HepG2 (cell line): ENCODE measurements at regions not wholly inside any gene's neighbourhood (a gene's known extent, or its start where the extent isn't known, plus 50 kb on each side); places are given as distances from the start of the nearest gene placed in this dataset.

ENCODE experiments used
- ATF7-NPFF ChIP-seq: sonication (generic); formaldehyde crosslinking; IDR thresholded peaks from 2 replicates; pipeline ENCODE4 v1.8.1; 2023; ENCODE audit warnings: mild to moderate bottlenecking, low read depth, missing genetic modification reagents, moderate library complexity
- BORCS8-MEF2B ChIP-seq: sonication (generic); formaldehyde crosslinking; IDR thresholded peaks from 2 replicates; pipeline ENCODE4 v1.8.0; 2022; ENCODE audit warnings: mild to moderate bottlenecking, missing genetic modification reagents
- CBX5 ChIP-seq: sonication (generic); formaldehyde crosslinking; IDR thresholded peaks from 2 replicates; pipeline ENCODE4 v1.4.0; 2020; ENCODE audit warnings: missing genetic modification reagents, borderline replicate concordance
- GATAD2A ChIP-seq: IDR thresholded peaks from 2 replicates; pipeline ENCODE4 v1.6.1; 2016
- HES4 ChIP-seq: sonication (generic); formaldehyde crosslinking; IDR thresholded peaks from 2 replicates; pipeline ENCODE4 v1.9.0; 2021; ENCODE audit warnings: mild to moderate bottlenecking, missing genetic modification reagents, borderline replicate concordance
- JUND ChIP-seq: sonication (generic); formaldehyde crosslinking; IDR thresholded peaks from 2 replicates; pipeline ENCODE4 v1.8.0; 2022; ENCODE audit warnings: mild to moderate bottlenecking, missing genetic modification reagents
- NR2F2 ChIP-seq: IDR thresholded peaks from 2 replicates; pipeline ENCODE4 v1.6.1; 2012; ENCODE audit warnings: low read depth, inconsistent platforms, borderline replicate concordance
- RBM39 ChIP-seq: fragments of 200-400 bp; formaldehyde crosslinking; IDR thresholded peaks from one replicate; pipeline ENCODE4 v1.6.1; 2018; ENCODE audit warnings: antibody characterized with exemption, mild to moderate bottlenecking, low read depth, low read length; ENCODE audit not compliant: poor library complexity, severe bottlenecking
- YEATS4 ChIP-seq: sonication (generic); formaldehyde crosslinking; IDR thresholded peaks from 2 replicates; pipeline ENCODE4 v1.4.0; 2020; ENCODE audit warnings: missing genetic modification reagents, borderline replicate concordance
- YY1 ChIP-seq: IDR thresholded peaks from 2 replicates; pipeline ENCODE4 v1.6.1; 2011; ENCODE audit warnings: low read length, low read depth, moderate library complexity, mild to moderate bottlenecking; ENCODE audit not compliant: insufficient read depth, insufficient replicate concordance
- ZBTB7B ChIP-seq: sonication (generic); formaldehyde crosslinking; IDR thresholded peaks from 2 replicates; pipeline ENCODE4 v1.4.0; 2020; ENCODE audit warnings: missing genetic modification reagents
- ZFY ChIP-seq: sonication (generic); formaldehyde crosslinking; IDR thresholded peaks from 2 replicates; pipeline ENCODE4 v1.4.0; 2020; ENCODE audit warnings: missing genetic modification reagents
- ZKSCAN1 ChIP-seq: fragments of 150-350 bp; IDR thresholded peaks from 2 replicates; pipeline ENCODE4 v1.6.1; 2014; ENCODE audit warnings: low read length
- ZNF350 ChIP-seq: sonication (generic); formaldehyde crosslinking; IDR thresholded peaks from 2 replicates; pipeline ENCODE4 v1.4.0; 2020; ENCODE audit warnings: mild to moderate bottlenecking, low read depth, missing genetic modification reagents, borderline replicate concordance
- ZNF619 ChIP-seq: sonication (generic); formaldehyde crosslinking; IDR thresholded peaks from 2 replicates; pipeline ENCODE4 v1.4.0; 2020; ENCODE audit warnings: mild to moderate bottlenecking, missing genetic modification reagents
- ZNF776 ChIP-seq: sonication (generic); formaldehyde crosslinking; IDR thresholded peaks from 2 replicates; pipeline ENCODE4 v1.4.0; 2020; ENCODE audit warnings: mild to moderate bottlenecking, missing genetic modification reagents
- ZNF891 ChIP-seq: sonication (generic); formaldehyde crosslinking; IDR thresholded peaks from 2 replicates; pipeline ENCODE4 v1.5.0; 2020; ENCODE audit warnings: mild to moderate bottlenecking, missing genetic modification reagents
- TF ChIP-seq, protein P1 (sequence below): sonication (generic); formaldehyde crosslinking; IDR thresholded peaks from 2 replicates; pipeline ENCODE4 v1.4.0; 2020; ENCODE audit warnings: missing genetic modification reagents, mild to moderate bottlenecking, borderline replicate concordance
- TF ChIP-seq, protein P2 (sequence below): sonication (generic); formaldehyde crosslinking; IDR thresholded peaks from 2 replicates; pipeline ENCODE4 v1.4.0; 2020; ENCODE audit warnings: missing genetic modification reagents
- TF ChIP-seq, protein P3 (sequence below): sonication (generic); formaldehyde crosslinking; IDR thresholded peaks from 2 replicates; pipeline ENCODE4 v1.8.1; 2022; ENCODE audit warnings: low read depth, mild to moderate bottlenecking, missing genetic modification reagents
- TF ChIP-seq, protein P4 (sequence below): IDR thresholded peaks from 2 replicates; pipeline ENCODE4 v1.6.1; 2016; ENCODE audit warnings: missing genetic modification reagents, missing compliant biosample characterization
- TF ChIP-seq, protein P5 (sequence below): sonication (generic); formaldehyde crosslinking; IDR thresholded peaks from 2 replicates; pipeline ENCODE4 v1.8.1; 2023; ENCODE audit warnings: mild to moderate bottlenecking, missing genetic modification reagents

DNA sequence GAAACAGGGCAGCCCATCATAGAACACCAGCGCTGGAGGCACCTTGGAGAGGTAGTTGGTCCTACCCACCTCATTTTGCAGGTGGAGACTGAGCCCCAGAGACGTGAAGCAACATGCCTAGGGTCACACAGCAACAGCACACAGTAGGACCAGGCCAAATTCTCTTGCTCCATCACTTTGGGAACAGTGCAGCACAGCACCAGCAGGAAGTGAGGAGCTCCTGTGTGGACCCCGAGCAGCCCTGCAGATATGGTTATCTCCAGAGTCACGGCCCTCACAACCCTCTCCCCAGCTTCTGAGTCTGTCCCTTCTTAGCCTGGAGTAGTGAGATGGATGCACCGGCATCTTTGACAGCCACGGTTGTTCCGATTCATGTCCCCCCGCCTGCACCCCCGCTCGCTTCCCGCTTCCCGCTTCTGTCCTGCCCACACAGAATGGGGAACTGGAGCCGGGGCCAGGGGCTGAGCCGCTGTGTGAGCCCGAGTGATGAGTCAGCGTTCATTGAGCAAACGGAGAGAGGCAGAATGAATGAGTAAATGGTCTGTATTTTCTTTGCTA, 72.6 kb upstream of the DUSP22 start (continued):
- TF ChIP-seq, protein P1, sequence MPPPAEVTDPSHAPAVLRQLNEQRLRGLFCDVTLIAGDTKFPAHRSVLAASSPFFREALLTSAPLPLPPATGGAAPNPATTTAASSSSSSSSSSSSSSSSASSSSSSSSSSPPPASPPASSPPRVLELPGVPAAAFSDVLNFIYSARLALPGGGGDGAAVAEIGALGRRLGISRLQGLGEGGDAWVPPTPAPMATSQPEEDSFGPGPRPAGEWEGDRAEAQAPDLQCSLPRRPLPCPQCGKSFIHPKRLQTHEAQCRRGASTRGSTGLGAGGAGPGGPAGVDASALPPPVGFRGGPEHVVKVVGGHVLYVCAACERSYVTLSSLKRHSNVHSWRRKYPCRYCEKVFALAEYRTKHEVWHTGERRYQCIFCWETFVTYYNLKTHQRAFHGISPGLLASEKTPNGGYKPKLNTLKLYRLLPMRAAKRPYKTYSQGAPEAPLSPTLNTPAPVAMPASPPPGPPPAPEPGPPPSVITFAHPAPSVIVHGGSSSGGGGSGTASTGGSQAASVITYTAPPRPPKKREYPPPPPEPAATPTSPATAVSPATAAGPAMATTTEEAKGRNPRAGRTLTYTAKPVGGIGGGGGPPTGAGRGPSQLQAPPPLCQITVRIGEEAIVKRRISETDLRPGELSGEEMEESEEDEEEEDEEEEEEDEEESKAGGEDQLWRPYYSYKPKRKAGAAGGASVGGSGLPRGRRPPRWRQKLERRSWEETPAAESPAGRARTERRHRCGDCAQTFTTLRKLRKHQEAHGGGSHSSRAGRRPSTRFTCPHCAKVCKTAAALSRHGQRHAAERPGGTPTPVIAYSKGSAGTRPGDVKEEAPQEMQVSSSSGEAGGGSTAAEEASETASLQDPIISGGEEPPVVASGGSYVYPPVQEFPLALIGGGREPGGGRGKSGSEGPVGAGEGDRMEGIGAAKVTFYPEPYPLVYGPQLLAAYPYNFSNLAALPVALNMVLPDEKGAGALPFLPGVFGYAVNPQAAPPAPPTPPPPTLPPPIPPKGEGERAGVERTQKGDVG (CRISPR knock-in tag), result peak; percentile 64; the same call in 1 of the 2 replicates
- TF ChIP-seq, protein P2, sequence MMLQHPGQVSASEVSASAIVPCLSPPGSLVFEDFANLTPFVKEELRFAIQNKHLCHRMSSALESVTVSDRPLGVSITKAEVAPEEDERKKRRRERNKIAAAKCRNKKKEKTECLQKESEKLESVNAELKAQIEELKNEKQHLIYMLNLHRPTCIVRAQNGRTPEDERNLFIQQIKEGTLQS, result peak; percentile 69; the same call in 1 of the 2 replicates
- no peak for TF ChIP-seq ZNF776 (CRISPR knock-in tag)
- peak; percentile 44; the same call in 1 of the 2 replicates for TF ChIP-seq BORCS8-MEF2B
- TF ChIP-seq ZNF619 (CRISPR knock-in tag), result 0 out of 2 replicates have a peak, but pooled peaks have one; percentile 55
- TF ChIP-seq CBX5 (CRISPR knock-in tag), result peak; percentile 44; the same call in 1 of the 2 replicates
- no peak for TF ChIP-seq NR2F2
- no peak; the same call in 1 of the 2 replicates for TF ChIP-seq GATAD2A (CRISPR knock-in tag)
- peak; percentile 68; the same call in 1 of the 2 replicates for TF ChIP-seq ZNF891 (CRISPR knock-in tag)
- TF ChIP-seq, protein P3, sequence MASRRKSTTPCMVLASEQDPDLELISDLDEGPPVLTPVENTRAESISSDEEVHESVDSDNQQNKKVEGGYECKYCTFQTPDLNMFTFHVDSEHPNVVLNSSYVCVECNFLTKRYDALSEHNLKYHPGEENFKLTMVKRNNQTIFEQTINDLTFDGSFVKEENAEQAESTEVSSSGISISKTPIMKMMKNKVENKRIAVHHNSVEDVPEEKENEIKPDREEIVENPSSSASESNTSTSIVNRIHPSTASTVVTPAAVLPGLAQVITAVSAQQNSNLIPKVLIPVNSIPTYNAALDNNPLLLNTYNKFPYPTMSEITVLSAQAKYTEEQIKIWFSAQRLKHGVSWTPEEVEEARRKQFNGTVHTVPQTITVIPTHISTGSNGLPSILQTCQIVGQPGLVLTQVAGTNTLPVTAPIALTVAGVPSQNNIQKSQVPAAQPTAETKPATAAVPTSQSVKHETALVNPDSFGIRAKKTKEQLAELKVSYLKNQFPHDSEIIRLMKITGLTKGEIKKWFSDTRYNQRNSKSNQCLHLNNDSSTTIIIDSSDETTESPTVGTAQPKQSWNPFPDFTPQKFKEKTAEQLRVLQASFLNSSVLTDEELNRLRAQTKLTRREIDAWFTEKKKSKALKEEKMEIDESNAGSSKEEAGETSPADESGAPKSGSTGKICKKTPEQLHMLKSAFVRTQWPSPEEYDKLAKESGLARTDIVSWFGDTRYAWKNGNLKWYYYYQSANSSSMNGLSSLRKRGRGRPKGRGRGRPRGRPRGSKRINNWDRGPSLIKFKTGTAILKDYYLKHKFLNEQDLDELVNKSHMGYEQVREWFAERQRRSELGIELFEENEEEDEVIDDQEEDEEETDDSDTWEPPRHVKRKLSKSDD (CRISPR knock-in tag), result peak; percentile 82; the same call in 1 of the 2 replicates
- peak; percentile 48; the same call in 1 of the 2 replicates for TF ChIP-seq JUND (CRISPR knock-in tag)
- TF ChIP-seq ZKSCAN1, result peak; percentile 95
- peak; percentile 34 for TF ChIP-seq RBM39
- peak; percentile 35; the same call in 1 of the 2 replicates for TF ChIP-seq ZFY (CRISPR knock-in tag)
- no peak for TF ChIP-seq ZNF350 (CRISPR knock-in tag)
- TF ChIP-seq, protein P4, sequence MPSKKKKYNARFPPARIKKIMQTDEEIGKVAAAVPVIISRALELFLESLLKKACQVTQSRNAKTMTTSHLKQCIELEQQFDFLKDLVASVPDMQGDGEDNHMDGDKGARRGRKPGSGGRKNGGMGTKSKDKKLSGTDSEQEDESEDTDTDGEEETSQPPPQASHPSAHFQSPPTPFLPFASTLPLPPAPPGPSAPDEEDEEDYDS, result no peak
- TF ChIP-seq, protein P5, sequence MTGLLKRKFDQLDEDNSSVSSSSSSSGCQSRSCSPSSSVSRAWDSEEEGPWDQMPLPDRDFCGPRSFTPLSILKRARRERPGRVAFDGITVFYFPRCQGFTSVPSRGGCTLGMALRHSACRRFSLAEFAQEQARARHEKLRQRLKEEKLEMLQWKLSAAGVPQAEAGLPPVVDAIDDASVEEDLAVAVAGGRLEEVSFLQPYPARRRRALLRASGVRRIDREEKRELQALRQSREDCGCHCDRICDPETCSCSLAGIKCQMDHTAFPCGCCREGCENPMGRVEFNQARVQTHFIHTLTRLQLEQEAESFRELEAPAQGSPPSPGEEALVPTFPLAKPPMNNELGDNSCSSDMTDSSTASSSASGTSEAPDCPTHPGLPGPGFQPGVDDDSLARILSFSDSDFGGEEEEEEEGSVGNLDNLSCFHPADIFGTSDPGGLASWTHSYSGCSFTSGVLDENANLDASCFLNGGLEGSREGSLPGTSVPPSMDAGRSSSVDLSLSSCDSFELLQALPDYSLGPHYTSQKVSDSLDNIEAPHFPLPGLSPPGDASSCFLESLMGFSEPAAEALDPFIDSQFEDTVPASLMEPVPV (CRISPR knock-in tag), result peak; percentile 59; the same call in 1 of the 2 replicates
- TF ChIP-seq YEATS4 (CRISPR knock-in tag), result peak; percentile 18; the same call in 1 of the 2 replicates
- TF ChIP-seq YY1, result peak; percentile 13
- TF ChIP-seq ATF7-NPFF (CRISPR knock-in tag), result 0 out of 2 replicates have a peak, but pooled peaks have one; percentile 26
- TF ChIP-seq HES4 (CRISPR knock-in tag), result no peak
- TF ChIP-seq ZBTB7B, result no peak
